ENCODE measurements at regions not wholly inside any gene's neighbourhood (a gene's known extent, or its start where the extent isn't known, plus 50 kb on each side); places are given as distances from the start of the nearest gene placed in this dataset.

DNA sequence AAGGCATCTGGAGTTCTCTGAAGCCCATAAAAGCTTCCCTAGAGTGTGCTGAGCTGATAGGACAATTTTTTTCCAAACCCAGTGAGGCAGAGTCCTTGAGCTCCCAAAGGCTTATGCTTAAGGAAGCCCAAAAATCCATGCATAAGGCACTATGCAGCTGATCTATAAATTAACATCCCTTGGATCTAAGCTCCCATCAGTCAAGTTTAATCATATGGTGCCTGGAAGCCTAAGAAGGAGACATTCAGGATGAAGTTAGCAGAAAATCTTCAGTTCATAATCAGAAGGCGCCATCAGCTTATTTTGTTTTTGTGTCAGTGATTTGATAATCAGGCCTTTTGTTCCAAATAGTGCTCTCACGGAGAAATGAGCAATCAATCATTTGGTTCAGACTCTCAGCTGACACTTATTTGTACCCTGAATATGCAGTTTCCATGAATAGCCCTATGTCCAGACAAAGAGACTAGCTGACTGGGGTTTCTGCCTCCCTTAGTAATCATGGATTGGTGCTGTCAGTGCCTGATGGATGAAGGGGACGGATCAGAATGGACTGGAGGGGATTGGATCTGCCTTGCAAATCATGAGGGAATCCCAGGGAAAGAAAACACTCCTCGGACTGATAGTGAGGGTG is 464.8 kb upstream of the RGPD4 start:
- in situ Hi-C loops (cut with HindIII; ENCODE audit: low pct_ligation_motif_present, low sequenced_read_pairs) = no loop called here

DNA sequence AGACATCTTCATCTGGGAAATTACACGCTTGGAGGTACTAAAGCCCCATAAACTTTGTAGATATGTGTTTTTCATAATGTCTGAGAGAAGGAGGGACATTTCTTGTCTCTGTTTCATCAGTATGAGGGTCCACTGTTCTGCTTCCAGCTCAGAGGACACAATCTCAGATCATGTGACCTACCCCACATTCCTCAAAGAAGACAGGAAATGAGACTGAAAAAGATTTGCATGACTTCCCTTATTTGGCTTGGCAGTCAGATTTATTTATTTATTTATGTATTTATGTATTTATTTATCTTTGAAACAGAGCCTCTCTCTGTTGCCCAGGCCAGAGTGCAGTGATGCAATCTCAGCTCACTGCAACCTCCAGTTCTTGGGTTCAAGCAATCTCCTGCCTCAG is 463.7 kb upstream of the RGPD4 start:
- Histone ChIP-seq H3K36me3 (replicated peaks) (no peaks in the 10 kb centered on the region), H3K4me3 (ENCODE audit: low read depth, low read length) (no peak overlapping the region), H3K27me3 (replicated peaks) (no peaks in the 10 kb centered on the region), H3K27ac (no peak overlapping the region)
- TF ChIP-seq, protein P1, sequence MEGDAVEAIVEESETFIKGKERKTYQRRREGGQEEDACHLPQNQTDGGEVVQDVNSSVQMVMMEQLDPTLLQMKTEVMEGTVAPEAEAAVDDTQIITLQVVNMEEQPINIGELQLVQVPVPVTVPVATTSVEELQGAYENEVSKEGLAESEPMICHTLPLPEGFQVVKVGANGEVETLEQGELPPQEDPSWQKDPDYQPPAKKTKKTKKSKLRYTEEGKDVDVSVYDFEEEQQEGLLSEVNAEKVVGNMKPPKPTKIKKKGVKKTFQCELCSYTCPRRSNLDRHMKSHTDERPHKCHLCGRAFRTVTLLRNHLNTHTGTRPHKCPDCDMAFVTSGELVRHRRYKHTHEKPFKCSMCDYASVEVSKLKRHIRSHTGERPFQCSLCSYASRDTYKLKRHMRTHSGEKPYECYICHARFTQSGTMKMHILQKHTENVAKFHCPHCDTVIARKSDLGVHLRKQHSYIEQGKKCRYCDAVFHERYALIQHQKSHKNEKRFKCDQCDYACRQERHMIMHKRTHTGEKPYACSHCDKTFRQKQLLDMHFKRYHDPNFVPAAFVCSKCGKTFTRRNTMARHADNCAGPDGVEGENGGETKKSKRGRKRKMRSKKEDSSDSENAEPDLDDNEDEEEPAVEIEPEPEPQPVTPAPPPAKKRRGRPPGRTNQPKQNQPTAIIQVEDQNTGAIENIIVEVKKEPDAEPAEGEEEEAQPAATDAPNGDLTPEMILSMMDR (IDR thresholded peaks at IDR 0.05; ENCODE audit: low read depth, low read length, missing control alignments) = no peak
- in situ Hi-C loops (cut with HindIII; ENCODE audit: low pct_ligation_motif_present, low sequenced_read_pairs) = no loop called here
- DNase-seq = no peak

More for the DNA sequence above, 464.8 kb upstream of the RGPD4 start:
- H3K27me3 ChIP-seq (replicated peaks) = no peaks in the 10 kb centered on the region
- DNase-seq = peak; percentile 42
- no peak overlapping the region for H3K4me3 ChIP-seq (ENCODE audit: low read depth, low read length)
- no peak overlapping the region for H3K27ac ChIP-seq
- TF ChIP-seq, protein P1 (IDR thresholded peaks at IDR 0.05; ENCODE audit: low read depth, low read length, missing control alignments) = no peak
- H3K36me3 ChIP-seq (replicated peaks) = no peaks in the 10 kb centered on the region

- Histone ChIP-seq H3K27me3 (replicated peaks) (no peaks in the 10 kb centered on the region), H3K27ac (no peak overlapping the region), H3K4me3 (ENCODE audit: low read depth, low read length) (no peak overlapping the region), H3K36me3 (replicated peaks) (no peaks in the 10 kb centered on the region)
- no peak for DNase-seq
- TF ChIP-seq, protein P1 (IDR thresholded peaks at IDR 0.05; ENCODE audit: low read depth, low read length, missing control alignments) = no peak
- in situ Hi-C loops (cut with HindIII; ENCODE audit: low pct_ligation_motif_present, low sequenced_read_pairs) = no loop called here
These were observed 462.9 kb upstream of the RGPD4 start for GRCh38 chr2:107363806-107364205.

DNA sequence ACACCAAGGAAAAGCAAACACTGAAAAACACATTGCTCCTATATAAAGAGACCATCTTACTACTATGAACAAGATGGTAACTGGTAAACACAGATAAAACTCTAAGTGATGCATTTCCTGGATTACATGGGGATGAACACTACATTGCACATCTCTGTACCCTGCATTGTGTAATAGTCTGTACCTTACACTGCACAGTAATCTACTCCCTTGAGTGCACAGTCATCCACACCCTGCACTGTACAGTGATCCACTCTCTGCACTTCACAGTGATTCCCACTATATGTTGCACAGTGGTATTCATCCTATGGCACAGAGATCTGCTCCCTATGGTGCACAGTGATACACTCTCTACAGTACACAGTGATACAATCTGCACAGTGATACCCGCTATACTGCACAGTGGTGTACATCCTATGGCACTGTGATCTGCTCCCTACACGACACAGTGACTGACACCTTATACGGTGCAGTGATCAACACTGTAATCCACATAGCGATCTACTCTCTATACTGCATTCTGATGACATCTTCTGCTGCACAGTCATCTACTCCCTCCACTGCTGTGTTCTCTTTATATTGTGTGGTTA is 462.2 kb upstream of the RGPD4 start:
- Histone ChIP-seq H3K27ac (no peak overlapping the region), H3K27me3 (replicated peaks) (no peaks in the 10 kb centered on the region)
- TF ChIP-seq, protein P1 (IDR thresholded peaks at IDR 0.05; ENCODE audit: low read depth, low read length, missing control alignments) = no peak

DNA sequence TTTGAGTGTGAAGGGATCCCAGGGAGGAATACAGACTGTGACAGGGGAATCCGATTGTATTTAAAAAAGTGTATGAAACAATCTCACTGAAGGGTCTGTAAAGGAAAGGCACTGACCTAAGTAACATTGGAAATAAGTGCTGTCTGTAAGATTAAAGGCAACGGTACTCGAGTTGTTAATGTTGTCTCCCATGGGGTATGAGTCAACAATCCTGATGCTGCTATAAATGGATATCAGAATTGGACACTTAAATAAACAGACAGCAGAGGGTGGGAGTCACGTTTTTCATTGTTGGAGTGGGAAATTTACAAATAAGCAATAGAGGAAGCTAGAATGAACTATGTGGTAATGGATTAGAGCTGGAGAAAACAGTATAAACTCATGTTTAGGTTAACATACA is 452.4 kb upstream of the RGPD4 start:
- H3K27me3 ChIP-seq (replicated peaks) = no peaks in the 10 kb centered on the region
- in situ Hi-C loops (cut with HindIII; ENCODE audit: low pct_ligation_motif_present, low sequenced_read_pairs) = no loop called here
- no peak overlapping the region for H3K4me3 ChIP-seq (ENCODE audit: low read depth, low read length)
- H3K36me3 ChIP-seq (replicated peaks) = no peaks in the 10 kb centered on the region
- TF ChIP-seq, protein P1 (IDR thresholded peaks at IDR 0.05; ENCODE audit: low read depth, low read length, missing control alignments) = no peak
- H3K27ac ChIP-seq = no peak overlapping the region
- DNase-seq = peak; percentile 51

More for the DNA sequence above, 462.2 kb upstream of the RGPD4 start:
- H3K4me3 ChIP-seq (ENCODE audit: low read depth, low read length) = no peak overlapping the region
- no peaks in the 10 kb centered on the region for H3K36me3 ChIP-seq (replicated peaks)
- in situ Hi-C loops (cut with HindIII; ENCODE audit: low pct_ligation_motif_present, low sequenced_read_pairs) = no loop called here
- DNase-seq = peak; percentile 11

Measured in brain microvascular endothelial cell (primary cell).